ENCODE measurements at regions not wholly inside any gene's neighbourhood (a gene's known extent, or its start where the extent isn't known, plus 50 kb on each side); places are given as distances from the start of the nearest gene placed in this dataset.

- TF ChIP-seq CTCF (IDR thresholded peaks at IDR 0.05) (no peak), POLR2A (IDR thresholded peaks at IDR 0.05) (no peak)
Measured at GRCh38 chr15:70522323-70522966, 240.9 kb downstream of the UACA start.

Data from transverse colon (tissue), 3 donors.